Kasumi-1 (cell line): ENCODE measurements at regions not wholly inside any gene's neighbourhood (a gene's known extent, or its start where the extent isn't known, plus 50 kb on each side); places are given as distances from the start of the nearest gene placed in this dataset.
"Not testable (repeated sequence)": the region's sequence is repeated elsewhere in the genome, so short reads cannot be mapped to it uniquely, and the experiment has no call there.

Experiments used
- DNase-seq, 2 experiments: peaks; one replicate each; lab custom pipeline; 2025; lab: John Stamatoyannopoulos, UW

GRCh38 chr1:184183919-184184318, 132.4 kb downstream of the TSEN15 start:
- DNase-seq = no peak

DNA sequence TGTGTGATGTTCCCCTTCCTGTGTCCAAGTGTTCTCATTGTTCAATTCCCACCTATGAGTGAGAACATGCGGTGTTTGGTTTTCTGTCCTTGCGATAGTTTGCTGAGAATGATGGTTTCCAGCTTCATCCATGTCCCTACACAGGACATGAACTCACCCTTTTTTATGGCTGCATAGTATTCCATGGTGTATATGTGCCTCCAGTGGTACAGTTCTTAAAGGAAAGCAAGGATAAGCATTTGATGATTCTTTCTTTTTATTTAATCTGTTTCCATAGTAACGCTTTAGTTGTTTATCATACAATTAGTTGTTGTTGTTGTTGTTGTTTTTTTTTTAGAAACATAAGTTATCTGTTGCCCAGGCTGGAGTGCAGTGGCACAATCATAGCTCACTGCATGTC, 133.1 kb downstream of the TSEN15 start:
- not testable (repeated sequence) for DNase-seq

- no peak for DNase-seq
These were observed 133.8 kb downstream of the TSEN15 start for GRCh38 chr1:184185347-184185746.

- DNase-seq = no peak
These were observed 134.6 kb downstream of the TSEN15 start for GRCh38 chr1:184186167-184186566.

GRCh38 chr1:184187097-184187496, 135.6 kb downstream of the TSEN15 start:
- no peak for DNase-seq

DNA sequence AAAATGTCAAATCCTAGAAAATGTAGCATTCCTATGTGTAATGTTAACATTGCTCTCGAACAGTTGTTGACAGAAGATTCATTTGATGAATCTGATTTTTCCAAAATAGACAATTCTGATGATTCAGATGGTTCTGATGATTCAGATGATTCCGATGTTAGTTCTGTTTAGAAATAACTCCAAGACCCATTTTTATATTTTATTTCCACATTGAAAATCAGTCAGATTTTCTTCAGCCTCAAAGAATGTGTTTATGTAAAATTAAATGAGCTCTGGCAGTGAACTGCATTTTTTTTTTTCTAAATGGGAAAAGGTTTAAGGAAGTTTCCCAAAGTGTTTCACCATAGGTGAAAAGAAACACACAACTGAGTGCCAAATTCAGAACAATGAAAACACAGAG, 136.5 kb downstream of the TSEN15 start:
- no peak for DNase-seq

DNA sequence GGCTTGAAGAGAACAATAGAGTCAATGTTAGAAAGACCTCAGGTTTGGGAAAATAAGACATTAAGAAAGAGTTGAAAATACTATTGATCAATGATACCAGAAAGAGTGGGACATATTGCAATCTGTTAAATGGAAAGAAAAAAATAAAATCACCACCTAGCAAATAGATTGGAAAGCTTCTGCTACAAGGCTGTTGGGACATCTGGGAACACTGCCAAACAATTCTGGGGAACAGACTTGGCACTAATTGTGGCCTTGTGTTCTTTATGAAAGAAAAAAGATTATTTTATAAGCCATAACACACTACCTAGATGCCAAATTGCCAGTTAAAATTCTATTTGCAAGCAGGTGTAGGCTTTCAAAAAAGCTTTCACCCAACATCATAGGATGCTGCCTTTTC, 137.8 kb downstream of the TSEN15 start:
- DNase-seq = no peak

- no peak for DNase-seq
These were observed 139.1 kb downstream of the TSEN15 start for GRCh38 chr1:184190616-184191015.

GRCh38 chr1:184191181-184191621, 139.7 kb downstream of the TSEN15 start:
- no peak for DNase-seq

GRCh38 chr1:184192796-184193195, 141.3 kb downstream of the TSEN15 start:
- no peak for DNase-seq

GRCh38 chr1:184193451-184193850, 141.9 kb downstream of the TSEN15 start:
- no peak for DNase-seq

DNA sequence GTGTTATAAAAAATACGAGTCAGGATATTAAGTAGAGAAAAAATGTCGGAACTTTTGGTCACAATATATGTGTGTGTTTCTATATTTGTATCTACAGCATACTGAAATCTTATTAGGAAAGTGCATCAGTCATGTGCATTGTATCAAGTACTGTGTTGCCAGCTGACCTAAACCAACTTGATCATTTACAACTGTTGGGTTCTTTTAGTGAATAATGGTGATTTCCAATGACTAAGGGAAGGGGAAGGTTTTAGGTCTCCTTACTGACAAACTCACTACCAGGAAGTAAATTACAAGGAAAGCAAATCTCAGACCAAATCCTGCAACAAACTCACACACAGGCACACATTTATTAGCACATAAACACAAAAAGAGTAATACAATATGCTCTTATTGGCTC, 142.7 kb downstream of the TSEN15 start:
- no peak for DNase-seq

DNA sequence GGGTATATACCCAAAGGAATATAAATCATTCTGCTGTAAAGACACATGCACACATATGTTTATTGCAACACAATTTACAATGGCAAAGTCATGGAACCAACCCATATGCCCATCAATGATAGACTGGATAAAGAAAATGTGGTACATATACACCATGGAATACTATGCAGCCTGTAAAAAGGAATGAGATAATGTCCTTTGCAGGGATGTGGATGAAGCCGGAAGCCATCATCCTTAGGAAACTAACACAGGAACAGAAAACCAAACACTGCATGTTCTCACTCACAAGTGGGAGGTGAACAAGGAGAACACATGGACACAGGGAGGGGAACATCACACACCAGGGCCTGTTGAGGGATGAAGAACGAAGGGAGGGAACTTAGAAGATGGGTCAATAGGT, 144.2 kb downstream of the TSEN15 start:
- DNase-seq = not testable (repeated sequence)

GRCh38 chr1:184197831-184198230, 146.3 kb downstream of the TSEN15 start:
- DNase-seq = no peak

DNA sequence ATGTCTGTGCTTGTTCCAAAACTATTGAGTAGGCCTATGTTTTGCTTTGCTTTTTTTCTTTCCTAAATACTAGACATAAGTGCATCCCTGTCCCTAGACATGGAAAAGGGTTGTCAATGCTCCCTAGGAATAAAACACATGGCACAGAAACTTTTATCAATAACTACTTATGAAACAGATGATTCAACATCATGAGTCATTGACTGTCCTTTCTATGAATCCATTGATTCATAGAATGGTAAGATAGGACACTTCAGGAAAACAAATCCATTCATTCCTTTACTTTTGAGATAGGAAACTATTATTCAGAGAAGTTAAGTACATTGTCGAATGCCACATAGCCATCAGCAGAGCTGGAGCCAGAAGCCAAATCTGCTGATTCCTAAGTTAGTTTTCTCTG, 147.5 kb downstream of the TSEN15 start:
- DNase-seq = no peak

GRCh38 chr1:184199438-184200085, 148.0 kb downstream of the TSEN15 start:
- DNase-seq = no peak

- DNase-seq = no peak
These were observed 157.1 kb downstream of the TSEN15 start for GRCh38 chr1:184208622-184209021.

DNA sequence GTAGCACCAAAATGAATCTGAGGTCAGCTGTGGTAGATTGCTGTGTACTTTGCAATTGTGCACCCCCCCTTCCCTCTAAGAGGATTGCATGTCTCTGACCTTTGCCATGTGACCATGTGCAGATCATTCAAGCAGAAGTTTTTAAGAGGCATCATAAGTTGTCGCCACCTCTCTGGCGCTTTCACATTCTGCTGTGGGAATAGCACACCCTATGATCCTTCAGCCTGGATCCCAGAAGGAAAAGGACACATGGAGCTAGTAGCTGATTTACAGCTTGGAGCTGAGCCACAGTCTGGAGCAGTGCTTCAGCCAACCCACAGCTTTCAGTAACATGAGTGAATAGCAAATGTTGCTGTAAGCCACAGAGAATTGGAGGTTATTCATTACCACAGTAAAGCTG, 158.5 kb downstream of the TSEN15 start:
- DNase-seq = no peak

DNA sequence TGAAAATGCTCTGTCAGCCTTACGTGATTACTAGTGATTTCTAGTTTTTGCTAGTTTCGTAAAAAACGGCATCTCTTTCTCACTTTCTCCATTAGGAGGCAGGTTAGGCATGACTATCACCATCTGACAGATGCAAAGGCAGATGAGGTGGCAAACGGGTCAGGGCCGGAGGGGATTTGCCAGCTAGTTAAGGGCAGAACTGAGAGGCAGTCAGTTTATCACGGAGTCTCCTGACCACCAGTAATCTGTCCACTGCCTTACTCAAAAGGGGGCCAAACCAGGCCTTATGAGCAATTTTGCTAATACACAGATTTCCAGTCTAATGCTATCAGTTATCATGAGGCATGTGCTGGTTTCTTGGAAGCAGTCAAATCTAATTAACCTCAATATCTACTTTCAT, 159.3 kb downstream of the TSEN15 start:
- no peak for DNase-seq

- peak; percentile 9 to 25 for DNase-seq
These were observed 161.3 kb downstream of the TSEN15 start for GRCh38 chr1:184212649-184213314.

DNA sequence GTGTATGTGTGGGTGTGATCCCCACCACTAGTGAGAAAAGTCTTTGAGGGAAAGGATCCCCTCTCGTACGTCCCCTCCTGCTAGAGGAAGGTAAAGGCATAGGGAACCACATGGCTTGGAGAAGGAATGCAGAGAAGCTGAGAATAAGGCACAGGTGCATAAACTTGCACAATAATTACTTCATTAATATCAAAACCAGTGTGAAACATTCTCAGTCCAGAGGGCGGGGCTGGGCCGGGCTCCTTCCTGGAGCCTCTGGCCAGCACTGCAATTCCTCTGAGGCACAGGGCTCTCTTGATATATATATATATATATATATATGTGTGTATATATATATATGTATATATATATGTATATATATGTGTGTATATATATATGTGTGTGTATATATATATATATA, 162.6 kb downstream of the TSEN15 start:
- no peak for DNase-seq

- DNase-seq = no peak
These were observed 163.9 kb downstream of the TSEN15 start for GRCh38 chr1:184215274-184215925.

DNA sequence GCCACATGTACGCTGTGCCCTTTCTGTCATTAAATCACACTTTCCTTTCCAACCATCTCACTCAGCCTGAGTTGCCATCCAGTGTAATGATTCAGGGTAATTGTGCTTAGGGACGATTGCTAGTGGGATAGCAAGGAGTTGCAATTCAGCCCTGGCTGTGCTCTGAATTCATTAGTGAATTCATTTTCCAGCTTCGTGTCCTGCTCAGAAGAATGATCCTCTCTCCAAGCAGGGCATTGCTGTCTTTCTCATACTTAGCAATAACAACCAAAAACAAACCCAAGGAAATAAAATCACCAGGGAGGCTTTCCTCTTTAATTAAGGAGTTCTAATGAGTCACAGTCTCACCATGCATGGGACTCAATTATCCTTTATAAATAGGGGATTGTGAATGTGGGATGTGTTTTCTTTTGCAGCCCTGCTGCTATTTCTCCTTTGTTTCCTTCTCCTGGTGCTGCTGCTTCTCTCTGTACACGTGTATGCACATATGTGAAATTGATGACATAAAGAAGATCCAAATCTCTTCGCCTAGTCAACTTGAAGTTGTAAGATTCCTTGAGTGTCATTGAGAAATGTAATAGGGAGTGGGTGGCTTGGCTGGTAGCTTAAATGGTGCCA, 167.0 kb downstream of the TSEN15 start:
- no peak for DNase-seq
